ENCODE measurements at regions not wholly inside any gene's neighbourhood (a gene's known extent, or its start where the extent isn't known, plus 50 kb on each side); places are given as distances from the start of the nearest gene placed in this dataset.

DNA sequence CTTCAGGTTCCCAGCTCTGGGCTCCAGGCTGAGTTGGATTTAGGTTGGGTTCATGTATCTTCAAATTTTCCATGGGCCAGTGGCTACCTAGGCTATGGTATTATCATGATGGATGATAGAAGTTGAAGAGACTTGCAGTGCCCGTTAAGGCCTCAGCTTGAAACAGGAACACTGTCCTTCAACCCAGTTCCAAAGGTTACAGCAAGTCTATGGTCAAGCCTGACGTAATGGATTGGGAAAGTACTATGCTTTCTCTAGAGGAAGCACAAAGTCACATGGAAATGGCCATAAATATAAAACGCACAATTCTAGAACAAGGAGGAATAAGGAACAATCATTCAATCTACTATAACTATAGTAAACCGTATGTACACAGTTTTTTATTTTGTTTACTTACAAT is 593.2 kb downstream of the ZEB2 start:
- TF ChIP-seq POLR2A (IDR thresholded peaks at IDR 0.05; ENCODE audit: low read depth, low read length) (no peak), POLR2AphosphoS5 (IDR thresholded peaks at IDR 0.05; ENCODE audit: low read depth, low read length) (no peak), TAF1 (IDR thresholded peaks at IDR 0.05; ENCODE audit: borderline replicate concordance, low read depth, low read length) (no peak)
